ENCODE measurements at regions not wholly inside any gene's neighbourhood (a gene's known extent, or its start where the extent isn't known, plus 50 kb on each side); places are given as distances from the start of the nearest gene placed in this dataset.

GRCh38 chr1:78325293-78325692 is 165.5 kb upstream of the PTGFR start:
- TF ChIP-seq CTCF (IDR thresholded peaks at IDR 0.05; ENCODE audit: insufficient read depth, low read length) (no peak), POLR2AphosphoS5 (IDR thresholded peaks at IDR 0.05; ENCODE audit: low read depth) (no peak), REST (IDR thresholded peaks at IDR 0.05; ENCODE audit: insufficient replicate concordance, low read depth) (no peak)

Measured in HL-60 (cell line).